Left lung (tissue), 4 donors: ENCODE measurements at regions not wholly inside any gene's neighbourhood (a gene's known extent, or its start where the extent isn't known, plus 50 kb on each side); places are given as distances from the start of the nearest gene placed in this dataset.

Source experiments
- ATAC-seq: fragments of 200-7000 bp; cut with Tn5 transposase; one replicate; pipeline ENCODE4 v1.9.1; 2020; ENCODE audit warnings: moderate library complexity
- DNase-seq, 4 donors: peaks; one replicate each; pipeline ENCODE4 v3.0.0-alpha.2; 2013 to 2020
- H3K27ac ChIP-seq, 2 donors: fragments of 200-600 bp; sonication (generic) in 1 of 2; one replicate each; pipeline versions ENCODE4 v1.5.0 to v1.8.0; 2020 to 2021
- H3K27me3 ChIP-seq, 2 donors: fragments of 200-600 bp; sonication (generic) in 1 of 2; one replicate each; pipeline versions ENCODE4 v1.5.0 to v1.8.0; 2020 to 2021
- H3K36me3 ChIP-seq, 2 donors: fragments of 200-600 bp; sonication (generic) in 1 of 2; one replicate each; pipeline versions ENCODE4 v1.5.0 to v1.8.0; 2020 to 2021
- H3K4me1 ChIP-seq, 2 donors: fragments of 200-600 bp; one replicate each; pipeline ENCODE4 v1.8.0; 2021
- H3K4me3 ChIP-seq, 2 donors: fragments of 200-600 bp; sonication (generic) in 1 of 2; one replicate each; pipeline versions ENCODE4 v1.5.0 to v1.8.0; 2020 to 2021; ENCODE audit warnings: mild to moderate bottlenecking in 1 of 2
- H3K9me3 ChIP-seq, 2 donors: fragments of 200-600 bp; sonication (generic) in 1 of 2; one replicate each; pipeline versions ENCODE4 v1.5.0 to v1.8.0; 2020 to 2021
- CTCF ChIP-seq, 2 donors: fragments of 200-600 bp; sonication (generic) in 1 of 2; IDR thresholded peaks; one replicate each; pipeline versions ENCODE4 v1.5.0 to v1.8.0; 2021; ENCODE audit warnings: antibody characterized with exemption in 2 of 2
- intact Hi-C, 2 donors: fragments of 100-400 bp; cut with DNase I; formaldehyde crosslinking; loops; one replicate each; pipeline versions ENCODE4 v1.11.2 to v1.14.2; 2022
- donor health status: DM: no; HTN: yes; CAD: no.
- donor health status: DM: no; HTN: no; CAD: no.

- TF ChIP-seq CTCF (IDR thresholded peaks at IDR 0.05): no peak
- ATAC-seq: no peak
- no peaks in the 10 kb centered on the region for H3K36me3 ChIP-seq
Observed at GRCh38 chr11:79515781-79516180, 75.0 kb upstream of the TENM4 start.

GRCh38 chr11:79514695-79515094 is 73.9 kb upstream of the TENM4 start:
- no peak for TF ChIP-seq CTCF (IDR thresholded peaks at IDR 0.05)
- Histone ChIP-seq H3K27me3 (no peaks in the 10 kb centered on the region), H3K9me3 (no peaks in the 10 kb centered on the region), H3K27ac (no peak overlapping the region), H3K36me3 (no peaks in the 10 kb centered on the region), H3K4me1 (no peaks in the 10 kb centered on the region), H3K4me3 (no peak overlapping the region)
- no peak for ATAC-seq
- intact Hi-C loops: no loop called here
- no peak for DNase-seq

More at GRCh38 chr11:79515781-79516180, 75.0 kb upstream of the TENM4 start:
- no peak overlapping the region for H3K27ac ChIP-seq
- no peaks in the 10 kb centered on the region for H3K27me3 ChIP-seq
- intact Hi-C loops: no loop called here
- H3K4me3 ChIP-seq: no peak overlapping the region
- DNase-seq: no peak
- no peaks in the 10 kb centered on the region for H3K9me3 ChIP-seq
- H3K4me1 ChIP-seq: no peaks in the 10 kb centered on the region

- no peak overlapping the region for H3K4me3 ChIP-seq
- H3K27ac ChIP-seq: no peak overlapping the region
- TF ChIP-seq CTCF (IDR thresholded peaks at IDR 0.05): no peak
- no peaks in the 10 kb centered on the region for H3K27me3 ChIP-seq
- intact Hi-C loops: no loop called here
- DNase-seq: no peak
- no peak for ATAC-seq
- no peaks in the 10 kb centered on the region for H3K9me3 ChIP-seq
- H3K4me1 ChIP-seq: no peaks in the 10 kb centered on the region
- H3K36me3 ChIP-seq: no peaks in the 10 kb centered on the region
Observed at GRCh38 chr11:79514290-79514689, 73.5 kb upstream of the TENM4 start.

- no peak overlapping the region for H3K4me3 ChIP-seq
- H3K9me3 ChIP-seq: no peaks in the 10 kb centered on the region
- ATAC-seq (no peak), DNase-seq (no peak)
- H3K36me3 ChIP-seq: no peaks in the 10 kb centered on the region
- no peaks in the 10 kb centered on the region for H3K27me3 ChIP-seq
- intact Hi-C loops: no loop called here
- TF ChIP-seq CTCF (IDR thresholded peaks at IDR 0.05): no peak
- no peaks in the 10 kb centered on the region for H3K4me1 ChIP-seq
- no peak overlapping the region for H3K27ac ChIP-seq
Observed at GRCh38 chr11:79512706-79513469, 72.1 kb upstream of the TENM4 start.

- Histone ChIP-seq H3K9me3 (no peaks in the 10 kb centered on the region), H3K36me3 (no peaks in the 10 kb centered on the region), H3K4me3 (no peak overlapping the region), H3K27me3 (peaks cover 0 to 8% of the 10 kb centered on the region in 2 donors), H3K27ac (no peak overlapping the region), H3K4me1 (no peaks in the 10 kb centered on the region)
- intact Hi-C loops: no loop called here
- no peak for ATAC-seq
- DNase-seq: no peak
- TF ChIP-seq CTCF (IDR thresholded peaks at IDR 0.05): no peak
Observed at GRCh38 chr11:79510960-79511359, 70.1 kb upstream of the TENM4 start.
